ENCODE measurements at regions not wholly inside any gene's neighbourhood (a gene's known extent, or its start where the extent isn't known, plus 50 kb on each side); places are given as distances from the start of the nearest gene placed in this dataset.
A peak's percentile ranks its signal among the peaks of the same experiment; 100 is the strongest.
"Not testable (repeated sequence)": the region's sequence is repeated elsewhere in the genome, so short reads cannot be mapped to it uniquely, and the experiment has no call there.

DNA sequence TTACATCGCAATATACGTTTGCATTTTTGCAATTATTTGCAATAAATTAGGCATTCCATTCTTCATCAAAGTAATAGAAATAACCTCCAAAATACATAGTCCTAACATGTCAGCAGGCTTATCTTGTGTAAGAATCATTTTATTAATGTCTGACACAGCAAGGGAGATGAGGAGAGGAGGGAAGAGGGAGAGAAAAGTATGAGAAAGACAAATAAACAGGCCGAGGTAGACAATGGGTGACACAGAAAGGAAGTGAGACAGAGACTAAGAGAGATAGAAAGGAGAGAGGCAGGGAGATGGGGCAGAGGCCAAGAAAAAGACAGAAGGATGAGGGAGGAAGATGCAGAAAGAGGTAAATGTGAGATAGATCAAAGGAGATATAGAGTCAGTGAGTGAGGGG is 50.3 kb upstream of the CYP2B6 start:
- not testable (repeated sequence) for H3K36me3 ChIP-seq; H3K9me3 ChIP-seq (replicated peaks); H3K27me3 ChIP-seq (replicated peaks); H3K4me3 ChIP-seq; H3K27ac ChIP-seq
- DNase-seq (ENCODE audit: low read depth in 1 of 2, low spot score in 2 of 2), result peak in 1 of 2 experiments; percentile 50
- H3K4me1 ChIP-seq (replicated peaks), result peaks cover 10% of the 10 kb centered on the region; the same call in 1 of the 2 replicates

DNA sequence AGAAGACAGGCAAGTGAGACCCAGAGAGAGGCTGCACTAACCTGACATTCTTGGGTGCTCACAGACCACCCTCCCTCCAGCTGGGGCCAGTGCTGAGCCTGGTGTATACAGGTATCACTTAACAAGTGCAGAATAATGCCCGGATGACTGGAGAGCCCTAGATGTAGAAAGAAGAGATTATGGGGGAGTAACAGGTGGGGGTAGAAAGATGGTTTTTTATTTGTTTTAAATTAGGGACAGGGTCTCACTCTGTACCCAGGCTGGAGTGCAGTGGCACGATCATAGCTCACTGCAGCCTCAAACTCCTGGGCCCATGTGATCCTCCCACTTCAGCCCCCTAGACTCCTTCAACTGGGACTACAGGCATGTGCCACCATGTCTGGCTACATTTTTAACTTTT is 53.1 kb upstream of the CYP2B6 start:
- not testable (repeated sequence) for H3K36me3 ChIP-seq; H3K9me3 ChIP-seq (replicated peaks); H3K27me3 ChIP-seq (replicated peaks); DNase-seq (ENCODE audit: low read depth in 1 of 2, low spot score in 2 of 2); H3K27ac ChIP-seq; H3K4me3 ChIP-seq
- H3K4me1 ChIP-seq (replicated peaks), result peaks cover 10% of the 10 kb centered on the region; the same call in 1 of the 2 replicates

DNA sequence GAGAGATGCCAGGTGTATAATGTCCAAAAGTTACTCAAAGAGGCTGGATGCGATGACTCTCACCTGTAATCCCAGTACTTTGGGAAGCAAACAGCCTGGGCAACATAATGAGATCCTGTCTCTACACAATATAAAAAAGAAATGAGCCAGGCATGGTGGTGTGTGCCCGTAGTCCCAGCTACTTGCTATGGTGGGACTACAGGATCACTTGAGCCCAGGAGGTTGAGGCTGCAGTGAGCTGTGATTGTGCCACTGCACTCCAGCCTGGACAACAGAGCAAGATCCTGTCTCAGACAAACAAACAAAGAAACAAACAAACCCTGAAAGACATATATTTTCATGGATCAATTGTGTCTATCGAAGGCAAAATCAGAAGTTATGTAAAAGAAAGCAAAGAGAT is 54.3 kb upstream of the CYP2B6 start:
- Histone ChIP-seq H3K27me3 (replicated peaks) (no peaks in the 10 kb centered on the region), H3K27ac (no peak overlapping the region), H3K36me3 (no peaks in the 10 kb centered on the region), H3K9me3 (replicated peaks) (no peaks in the 10 kb centered on the region), H3K4me3 (no peak overlapping the region), H3K4me1 (replicated peaks) (peaks cover 9% of the 10 kb centered on the region; the same call in 1 of the 2 replicates)
- DNase-seq (ENCODE audit: low read depth in 1 of 2, low spot score in 2 of 2), result no peak

DNA sequence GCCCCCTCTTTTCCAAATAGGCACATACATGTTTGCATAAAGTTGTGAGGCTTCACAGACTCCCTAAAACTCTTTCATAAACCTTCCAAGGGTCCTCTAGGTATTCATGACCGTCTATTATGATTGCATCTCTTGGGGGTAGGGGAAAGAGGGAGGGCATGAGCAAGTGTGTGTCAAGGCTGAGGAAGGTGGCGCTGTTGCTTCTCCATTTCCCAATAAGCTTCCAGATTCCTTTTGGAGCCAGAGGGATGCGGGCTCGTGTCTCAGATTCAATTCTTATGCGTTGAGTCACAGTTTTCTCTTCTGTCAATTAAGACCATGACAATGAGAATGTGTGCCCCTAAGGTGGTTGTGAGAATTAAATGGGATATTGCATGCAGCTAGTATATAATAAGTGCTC is 51.0 kb upstream of the CYP2A7 start:
- Histone ChIP-seq H3K27ac (no peak overlapping the region), H3K9me3 (replicated peaks) (no peaks in the 10 kb centered on the region), H3K36me3 (no peaks in the 10 kb centered on the region), H3K4me1 (replicated peaks) (no peaks in the 10 kb centered on the region), H3K4me3 (no peak overlapping the region), H3K27me3 (replicated peaks) (no peaks in the 10 kb centered on the region)
- DNase-seq (ENCODE audit: low read depth in 1 of 2, low spot score in 2 of 2), result peak in 1 of 2 experiments; percentile 11

DNA sequence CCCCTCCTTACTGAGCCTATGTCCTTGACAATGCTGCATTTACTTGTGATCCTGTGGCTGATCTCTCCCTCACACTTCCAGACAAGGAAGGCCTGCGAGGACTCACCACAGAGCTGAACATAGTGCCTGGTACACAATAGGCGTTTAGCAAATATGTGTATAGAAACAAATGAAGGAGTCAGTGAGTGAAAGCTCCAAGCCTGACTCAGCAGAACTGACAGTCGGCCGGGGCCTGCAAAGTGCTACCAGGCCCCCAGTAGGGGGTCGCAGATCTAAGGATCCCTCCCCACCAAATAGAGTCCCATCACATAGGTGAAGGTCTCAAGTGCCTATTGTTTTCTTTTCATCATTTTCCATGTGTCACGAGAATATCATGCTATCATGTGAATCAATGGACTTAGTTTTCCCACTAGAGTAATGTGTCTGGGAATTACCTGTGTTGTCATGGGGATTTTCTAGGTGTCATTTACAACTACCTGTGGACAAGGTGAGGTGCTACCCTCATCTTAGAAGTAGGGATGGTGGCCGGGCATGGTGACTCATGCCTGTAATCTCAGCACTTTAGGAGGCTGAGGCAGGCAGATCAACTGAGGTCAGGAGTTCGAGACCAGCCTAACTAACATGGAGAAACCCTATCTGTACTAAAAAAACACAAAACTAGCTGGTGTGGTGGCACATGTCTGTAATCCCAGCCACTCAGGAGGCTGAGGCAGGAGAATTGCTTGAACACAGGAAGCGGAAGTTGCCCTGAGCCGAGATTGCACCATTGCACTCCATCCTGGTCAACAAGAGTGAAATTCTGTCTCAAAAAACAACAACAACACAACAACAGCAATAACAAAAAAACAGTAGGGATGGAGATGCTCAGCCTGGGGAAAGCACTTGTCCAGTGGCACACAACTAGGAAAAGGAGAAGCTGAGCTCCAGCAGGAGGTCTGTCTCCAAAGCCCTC is 50.3 kb upstream of the CYP2A7 start:
- Histone ChIP-seq H3K36me3 (no peaks in the 10 kb centered on the region), H3K27ac (no peak overlapping the region), H3K4me1 (replicated peaks) (no peaks in the 10 kb centered on the region), H3K9me3 (replicated peaks) (no peaks in the 10 kb centered on the region), H3K4me3 (no peak overlapping the region), H3K27me3 (replicated peaks) (peaks cover 5% of the 10 kb centered on the region)
- no peak for DNase-seq (ENCODE audit: low read depth in 1 of 2, low spot score in 2 of 2)
